Right ventricle myocardium inferior (tissue), 1 donor: ENCODE measurements at regions not wholly inside any gene's neighbourhood (a gene's known extent, or its start where the extent isn't known, plus 50 kb on each side); places are given as distances from the start of the nearest gene placed in this dataset.

Experiments used
- ATAC-seq: fragments of 200-7000 bp; cut with Tn5 transposase; one replicate; pipeline ENCODE4 v1.9.1; 2020; ENCODE audit warnings: mild to moderate bottlenecking, moderate library complexity
- DNase-seq: peaks from one replicate; pipeline ENCODE4 v3.0.0; 2021; ENCODE audit errors: missing footprints
- intact Hi-C: fragments of 100-400 bp; cut with DNase I; formaldehyde crosslinking; loops from one replicate; pipeline ENCODE4 v1.11.0; 2022
- donor health status: DM: no; HTN: yes; CAD: no; lungs with severe emphysema.

GRCh38 chr20:10724449-10725173 is 50.8 kb upstream of the JAG1 start:
- ATAC-seq: no peak
- intact Hi-C loops: no loop called here
- no peak for DNase-seq

DNA sequence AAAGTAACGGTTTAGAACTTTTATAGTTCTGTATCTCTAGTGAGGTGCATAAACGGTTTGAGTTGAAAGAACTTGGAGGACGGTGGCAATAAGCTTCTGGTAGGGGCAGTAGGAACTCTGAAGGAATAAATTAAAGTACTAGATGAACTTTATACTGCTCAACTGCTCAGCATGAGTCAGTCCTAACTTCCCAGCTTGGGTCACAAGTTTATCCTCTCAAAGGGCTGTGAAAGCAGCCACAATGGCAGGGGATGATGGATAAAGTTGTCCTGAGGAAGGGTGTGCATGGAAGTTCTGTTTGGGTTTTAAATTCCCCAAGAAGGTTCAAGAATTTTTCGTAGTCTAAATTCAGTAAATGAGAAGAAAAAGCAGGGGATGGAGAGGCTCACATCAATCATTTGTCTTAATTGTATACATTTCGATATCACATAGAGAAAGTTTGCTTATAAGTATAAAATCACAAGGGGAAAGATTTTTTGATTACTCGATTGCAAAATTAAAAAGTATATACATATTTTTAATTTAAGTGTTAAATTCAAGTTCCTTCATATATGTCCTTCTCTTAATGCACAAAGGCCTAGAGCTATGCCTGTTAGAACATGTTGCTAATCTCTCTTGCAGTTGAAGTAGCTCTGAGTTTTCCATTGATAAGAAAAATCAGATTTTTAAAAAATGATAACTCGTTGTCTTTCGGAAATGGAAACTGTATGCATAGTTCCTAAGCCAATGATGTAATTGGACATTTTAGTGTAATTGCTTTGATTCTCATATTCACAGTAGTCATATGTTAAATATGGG is 55.3 kb upstream of the JAG1 start:
- DNase-seq: no peak
- intact Hi-C loops: no loop called here
- ATAC-seq: no peak

DNA sequence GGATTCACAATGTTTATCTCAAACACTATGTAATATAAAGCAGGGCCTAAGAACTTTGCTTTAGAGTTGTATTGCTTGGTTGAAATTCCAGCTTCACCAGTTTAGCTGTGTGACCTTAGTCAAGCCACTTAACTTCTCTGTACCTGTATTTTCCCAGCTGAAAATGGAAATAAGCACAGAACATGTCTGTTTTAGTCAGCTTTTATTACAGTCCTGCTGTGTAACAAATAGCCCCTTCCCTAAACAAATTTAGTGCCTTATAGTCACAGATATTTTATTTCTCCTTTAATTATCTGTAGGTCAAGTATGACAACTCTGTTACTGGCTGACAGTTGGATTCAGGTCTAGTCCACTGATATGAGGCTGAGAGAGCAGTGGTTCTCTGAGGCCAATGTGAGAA is 56.0 kb upstream of the JAG1 start:
- intact Hi-C loops: no loop called here
- no peak for DNase-seq
- no peak for ATAC-seq

DNA sequence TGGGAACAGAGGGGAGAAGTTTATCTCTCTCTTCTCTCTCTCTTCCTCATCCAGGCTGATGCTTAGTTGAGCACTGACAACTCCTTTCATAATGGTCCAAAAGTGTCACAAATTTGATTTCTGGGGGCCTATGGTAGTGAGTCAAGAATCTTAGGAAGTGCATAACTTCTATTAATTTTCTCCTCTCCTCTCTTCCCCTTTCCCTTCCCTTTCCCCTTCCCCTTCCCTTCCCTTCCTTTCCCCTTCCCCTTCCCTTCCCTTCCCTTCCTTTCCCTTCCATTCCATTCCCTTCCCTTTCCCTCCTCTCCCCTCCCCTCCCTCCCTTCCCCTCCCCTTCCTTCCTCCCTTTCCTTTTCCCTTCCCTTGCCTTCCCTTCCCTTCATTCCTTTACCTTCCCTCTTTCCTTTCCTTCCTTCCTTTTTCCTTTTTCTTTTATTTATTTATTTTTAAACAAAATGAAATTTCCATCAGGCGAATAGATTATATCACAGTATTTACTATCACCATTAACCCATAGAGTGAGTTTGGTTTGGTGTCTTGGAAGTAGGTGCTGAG is 56.9 kb upstream of the JAG1 start:
- intact Hi-C loops: no loop called here
- ATAC-seq: no peak
- DNase-seq: no peak

DNA sequence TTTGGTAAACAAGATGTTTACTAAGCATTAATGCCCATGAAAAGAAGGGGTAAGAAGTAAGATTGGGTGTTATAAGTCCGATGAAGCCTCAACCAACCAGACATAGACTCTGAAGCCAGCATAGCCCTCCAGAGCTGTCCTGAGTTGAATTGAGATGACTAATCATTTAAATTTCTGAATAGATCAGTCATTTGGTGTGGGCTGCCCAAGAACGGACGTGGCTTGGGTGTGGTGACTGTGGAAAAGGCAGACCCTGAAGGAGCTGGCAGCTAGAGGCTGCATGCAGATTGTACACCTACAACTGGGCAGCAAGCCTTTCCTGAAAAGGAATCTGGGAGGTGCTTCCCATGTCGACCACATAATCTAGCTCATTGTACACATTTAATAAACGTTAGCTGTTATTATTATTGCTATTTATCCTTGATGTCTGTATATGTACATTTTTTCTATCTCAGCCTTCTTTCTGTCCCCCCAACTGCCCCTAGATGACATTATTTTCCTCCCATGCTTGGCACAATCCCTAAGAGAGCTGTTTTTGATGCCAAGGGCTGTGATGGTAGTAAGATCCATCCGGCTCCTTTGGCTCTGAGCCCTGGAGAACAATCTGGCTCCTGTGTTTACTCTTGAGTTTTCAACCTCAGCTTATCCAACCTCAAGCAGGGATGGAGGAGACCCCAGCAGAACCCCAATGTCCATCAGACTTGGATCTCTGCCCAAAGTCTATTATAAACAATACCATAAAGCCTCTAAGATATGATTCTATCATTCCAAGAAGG is 57.6 kb upstream of the JAG1 start:
- DNase-seq: no peak
- no peak for ATAC-seq
- intact Hi-C loops: no loop called here

- DNase-seq: no peak
Observed at GRCh38 chr20:10733122-10733521, 59.3 kb upstream of the JAG1 start.

DNA sequence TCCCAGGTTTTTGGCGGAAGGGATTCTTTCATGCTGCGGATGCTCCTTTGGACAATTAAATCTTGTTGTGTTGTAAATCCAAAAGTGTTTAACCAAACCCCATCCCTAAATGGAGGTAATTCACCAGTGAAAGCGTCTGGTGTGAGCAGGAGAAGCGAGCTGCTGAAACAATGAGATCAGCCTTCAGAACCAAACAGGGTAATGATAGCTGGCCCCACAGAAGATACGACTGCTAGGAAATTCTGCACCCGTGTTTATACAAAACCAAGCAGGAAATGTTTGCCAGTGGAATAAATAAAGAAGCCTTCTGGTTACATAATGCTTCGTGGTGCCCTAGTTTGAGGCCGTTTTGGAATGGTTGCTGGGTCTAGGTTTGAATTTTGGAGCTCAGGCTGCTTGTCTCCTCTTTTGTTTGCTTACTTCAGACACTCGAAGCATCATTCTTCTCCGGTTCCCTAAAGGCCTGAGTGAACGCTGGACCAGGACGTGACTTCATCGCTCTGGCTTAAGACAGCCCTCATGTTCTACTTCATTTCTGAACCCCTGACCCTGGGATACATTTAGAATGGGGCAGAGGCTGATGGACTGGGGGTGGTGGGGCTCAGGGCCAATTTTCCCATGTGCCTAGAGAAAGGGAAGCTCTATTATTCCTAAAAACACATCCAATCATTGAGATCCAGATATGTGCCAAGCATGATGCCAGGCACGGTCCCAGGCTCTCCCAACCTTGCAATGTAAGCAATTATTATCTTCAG is 61.6 kb upstream of the JAG1 start:
- ATAC-seq: peak; percentile 54
- DNase-seq: peak; percentile 28
- intact Hi-C loops: no loop called here

More at GRCh38 chr20:10733122-10733521, 59.3 kb upstream of the JAG1 start:
- intact Hi-C loops: no loop called here
- no peak for ATAC-seq

- DNase-seq (no peak), ATAC-seq (no peak)
- intact Hi-C loops: no loop called here
Observed at GRCh38 chr20:10739134-10739533, 65.3 kb upstream of the JAG1 start.

- ATAC-seq (no peak), DNase-seq (peak; percentile 41)
- intact Hi-C loops: no loop called here
Observed at GRCh38 chr20:10739566-10739965, 65.8 kb upstream of the JAG1 start.

GRCh38 chr20:10741060-10741459 is 67.3 kb upstream of the JAG1 start:
- ATAC-seq (peak; percentile 81), DNase-seq (peak; percentile 48)
- intact Hi-C loops: loop anchor here (10.0 kb wide), 1 partner anchor 124 kb away; no protein-coding TSS in a partner anchor

- no peak for DNase-seq
- intact Hi-C loops: loop anchor here (2.0 to 10.0 kb wide), 2 partner anchors 73 to 119 kb away; partner anchors contain the start of gene JAG1
- no peak for ATAC-seq
Observed at GRCh38 chr20:10745790-10746189, 72.0 kb upstream of the JAG1 start.

- intact Hi-C loops: loop anchor here (2.0 to 10.0 kb wide), 2 partner anchors 74 to 118 kb away; partner anchors contain the start of gene JAG1
- DNase-seq (no peak), ATAC-seq (no peak)
Observed at GRCh38 chr20:10747019-10747418, 73.2 kb upstream of the JAG1 start.

DNA sequence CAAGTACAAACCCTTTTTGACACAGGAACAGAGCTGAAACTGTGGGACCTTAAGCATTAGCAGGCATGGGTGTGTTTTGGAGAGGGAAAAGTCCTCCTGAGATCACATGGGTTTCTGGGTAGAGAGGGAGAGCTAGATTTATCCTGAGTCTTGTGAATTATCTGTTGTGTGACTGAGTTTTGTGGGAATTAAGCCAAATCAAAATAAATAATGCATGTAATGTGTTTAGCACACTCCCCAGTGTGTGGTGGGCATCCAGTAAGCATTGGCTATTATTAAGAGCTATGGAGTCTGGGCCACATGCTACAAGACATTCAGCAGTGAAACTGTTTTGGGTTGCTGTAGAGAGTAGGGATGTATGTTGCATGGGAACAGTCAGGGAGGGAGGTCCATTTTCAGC is 75.3 kb upstream of the JAG1 start:
- DNase-seq (no peak), ATAC-seq (no peak)
- intact Hi-C loops: loop anchor here (10.0 kb wide), 1 partner anchor 116 kb away; no protein-coding TSS in a partner anchor

- ATAC-seq (no peak), DNase-seq (no peak)
- intact Hi-C loops: no loop called here
Observed at GRCh38 chr20:10752206-10752605, 78.4 kb upstream of the JAG1 start.

DNA sequence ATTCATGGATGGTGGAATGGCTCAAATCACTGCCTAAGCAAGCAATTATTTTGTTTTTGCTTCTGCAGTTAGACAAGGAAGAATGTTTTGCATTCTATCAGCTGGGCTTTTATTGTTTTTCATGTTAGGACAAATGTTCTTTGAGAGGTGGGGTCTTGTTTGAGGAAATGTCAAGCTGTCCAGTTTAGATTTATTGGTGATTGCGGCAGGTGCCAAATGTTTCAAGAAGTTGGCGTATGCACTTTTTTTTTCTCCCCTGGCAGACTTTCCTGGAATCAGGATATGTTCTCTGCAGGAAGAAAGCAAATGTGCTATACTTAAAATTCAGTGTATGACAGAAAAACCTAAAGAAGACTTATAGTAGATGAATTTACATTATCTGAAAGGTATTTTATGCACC is 81.0 kb upstream of the JAG1 start:
- DNase-seq: no peak
- intact Hi-C loops: no loop called here
- ATAC-seq: no peak

DNA sequence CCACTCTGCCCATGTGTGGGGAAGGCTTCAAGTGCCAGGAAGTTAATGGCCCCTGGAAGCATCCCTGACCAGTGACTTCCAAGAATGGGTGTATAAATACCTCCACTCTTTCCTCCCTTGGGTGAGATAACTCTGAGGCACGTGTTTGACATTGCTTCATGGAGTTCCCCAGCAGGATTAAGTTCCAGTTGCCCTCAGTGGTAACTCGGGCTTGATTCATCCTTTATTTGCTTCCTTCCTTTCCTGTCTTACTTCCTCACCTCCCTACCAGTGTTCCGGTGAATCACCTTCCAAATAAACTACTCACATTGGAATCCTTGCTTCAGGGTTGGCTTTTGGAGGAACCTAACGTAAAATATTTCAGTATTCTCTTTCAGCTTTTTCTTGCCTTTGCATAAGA is 84.6 kb upstream of the JAG1 start:
- intact Hi-C loops: no loop called here

GRCh38 chr20:10761232-10761631 is 87.4 kb upstream of the JAG1 start:
- peak; percentile 45 for DNase-seq
- intact Hi-C loops: no loop called here
- ATAC-seq: no peak

More for the DNA sequence above, 84.6 kb upstream of the JAG1 start:
- ATAC-seq (no peak), DNase-seq (no peak)

GRCh38 chr20:10761786-10762185 is 88.0 kb upstream of the JAG1 start:
- intact Hi-C loops: no loop called here
- ATAC-seq (no peak), DNase-seq (no peak)
